ENCODE measurements at regions not wholly inside any gene's neighbourhood (a gene's known extent, or its start where the extent isn't known, plus 50 kb on each side); places are given as distances from the start of the nearest gene placed in this dataset.

DNA sequence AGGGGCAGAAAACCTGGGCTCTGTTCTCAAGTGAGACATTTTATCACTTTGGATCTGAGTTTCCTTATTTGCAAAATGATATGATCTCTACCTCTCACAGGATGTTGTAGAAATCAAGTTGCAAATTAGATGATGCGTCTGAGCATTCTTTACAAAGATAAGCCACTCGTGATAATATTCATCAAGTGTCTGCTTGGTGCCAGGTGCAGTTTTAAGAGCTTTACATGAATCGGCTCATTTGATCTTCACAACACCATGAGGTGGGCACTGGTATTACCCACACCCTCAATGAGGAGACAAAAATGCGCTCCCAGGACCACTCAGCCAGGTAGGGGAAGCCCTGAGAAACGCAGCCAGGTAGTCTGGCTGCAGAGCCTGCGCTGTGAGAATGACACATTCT lies 59.1 kb upstream of the CA12 start:
- no peak for DNase-seq (ENCODE audit: extremely low spot score)
- TF ChIP-seq, protein P1, sequence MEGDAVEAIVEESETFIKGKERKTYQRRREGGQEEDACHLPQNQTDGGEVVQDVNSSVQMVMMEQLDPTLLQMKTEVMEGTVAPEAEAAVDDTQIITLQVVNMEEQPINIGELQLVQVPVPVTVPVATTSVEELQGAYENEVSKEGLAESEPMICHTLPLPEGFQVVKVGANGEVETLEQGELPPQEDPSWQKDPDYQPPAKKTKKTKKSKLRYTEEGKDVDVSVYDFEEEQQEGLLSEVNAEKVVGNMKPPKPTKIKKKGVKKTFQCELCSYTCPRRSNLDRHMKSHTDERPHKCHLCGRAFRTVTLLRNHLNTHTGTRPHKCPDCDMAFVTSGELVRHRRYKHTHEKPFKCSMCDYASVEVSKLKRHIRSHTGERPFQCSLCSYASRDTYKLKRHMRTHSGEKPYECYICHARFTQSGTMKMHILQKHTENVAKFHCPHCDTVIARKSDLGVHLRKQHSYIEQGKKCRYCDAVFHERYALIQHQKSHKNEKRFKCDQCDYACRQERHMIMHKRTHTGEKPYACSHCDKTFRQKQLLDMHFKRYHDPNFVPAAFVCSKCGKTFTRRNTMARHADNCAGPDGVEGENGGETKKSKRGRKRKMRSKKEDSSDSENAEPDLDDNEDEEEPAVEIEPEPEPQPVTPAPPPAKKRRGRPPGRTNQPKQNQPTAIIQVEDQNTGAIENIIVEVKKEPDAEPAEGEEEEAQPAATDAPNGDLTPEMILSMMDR (IDR thresholded peaks at IDR 0.05; ENCODE audit: control extremely low read depth, extremely low read depth, low read depth, missing control alignments), result no peak
- ChIA-PET POLR2A (no interaction called here), CTCF (interaction anchor here (1.2 kb wide), 1 partner anchor 52 kb away, joined by 3 read pairs; no protein-coding TSS in a partner anchor)

DNA sequence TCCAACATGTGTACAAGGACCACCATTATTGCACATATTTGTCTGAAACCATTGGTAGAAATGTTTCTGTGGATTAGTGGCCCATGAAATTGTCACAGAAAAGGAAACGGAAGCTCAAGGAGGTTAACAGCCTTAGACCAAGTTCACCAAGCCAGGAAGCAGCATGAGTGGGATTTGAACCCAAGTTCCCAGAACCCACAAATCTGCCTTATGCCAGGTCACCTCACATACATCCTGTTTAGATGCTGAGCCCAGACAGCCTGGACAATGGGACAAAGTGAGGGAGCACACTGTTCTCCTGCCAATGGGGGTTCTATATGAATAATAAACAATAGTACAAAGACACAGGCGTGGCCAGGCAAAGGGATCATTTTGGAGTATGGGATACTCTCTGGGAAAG lies 59.6 kb upstream of the CA12 start:
- ChIA-PET POLR2A (no interaction called here), CTCF (interaction anchor here (1.7 kb wide), 1 partner anchor 26 kb away, joined by 7 read pairs; no protein-coding TSS in a partner anchor)
- TF ChIP-seq, protein P1 (IDR thresholded peaks at IDR 0.05; ENCODE audit: control extremely low read depth, extremely low read depth, low read depth, missing control alignments), result no peak
- DNase-seq (ENCODE audit: extremely low spot score), result no peak

DNA sequence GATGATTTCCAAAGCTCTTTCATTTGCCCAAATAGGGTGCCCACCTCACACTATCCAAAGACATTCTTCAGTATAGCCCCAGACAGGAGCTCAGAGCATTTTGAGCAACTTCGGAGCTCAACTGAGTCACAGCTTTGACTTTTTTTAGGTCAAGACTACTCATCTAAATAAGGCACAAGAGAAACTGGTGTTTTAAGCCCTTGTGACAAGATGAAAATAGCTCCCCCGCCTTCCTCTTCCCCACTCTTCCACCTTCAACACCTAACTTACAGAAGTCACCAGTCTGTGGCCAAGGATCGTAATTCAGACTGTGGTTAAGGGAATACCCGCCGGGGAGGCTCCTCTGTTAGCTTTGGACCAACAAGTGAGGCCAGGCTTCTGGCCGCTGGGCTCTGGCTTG lies 60.4 kb upstream of the CA12 start:
- TF ChIP-seq, protein P1 (IDR thresholded peaks at IDR 0.05; ENCODE audit: control extremely low read depth, extremely low read depth, low read depth, missing control alignments), result no peak
- DNase-seq (ENCODE audit: extremely low spot score), result no peak
- ChIA-PET CTCF (interaction anchor here (0.9 to 1.7 kb wide), 3 partner anchors 9 to 25 kb away, joined by 3 to 7 read pairs (median 5); no protein-coding TSS in a partner anchor), POLR2A (no interaction called here)

DNA sequence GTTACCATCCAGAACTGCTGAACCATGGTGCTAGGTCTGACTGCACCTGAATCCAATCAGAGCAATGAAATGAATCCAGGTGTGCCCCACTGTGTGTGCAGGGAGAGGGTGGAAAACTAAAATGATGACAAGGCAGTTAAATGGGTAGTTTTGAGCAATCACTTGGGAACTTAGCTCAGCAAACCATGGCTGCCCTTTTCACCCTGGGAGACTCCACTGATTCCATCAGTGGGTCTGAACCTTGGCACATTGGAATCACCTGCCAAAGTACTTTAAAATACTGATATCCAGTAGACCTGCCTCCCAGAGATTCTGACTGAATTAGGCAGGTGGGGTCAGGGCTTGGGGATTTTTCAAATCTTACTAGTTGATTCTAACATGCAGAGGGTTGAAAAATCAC lies 59.8 kb upstream of the USP3 start:
- ChIA-PET CTCF (interaction anchor here (1.4 kb wide), 1 partner anchor 23 kb away, joined by 3 read pairs; no protein-coding TSS in a partner anchor), POLR2A (no interaction called here)
- TF ChIP-seq, protein P1 (IDR thresholded peaks at IDR 0.05; ENCODE audit: control extremely low read depth, extremely low read depth, low read depth, missing control alignments), result no peak
- no peak for DNase-seq (ENCODE audit: extremely low spot score)

DNA sequence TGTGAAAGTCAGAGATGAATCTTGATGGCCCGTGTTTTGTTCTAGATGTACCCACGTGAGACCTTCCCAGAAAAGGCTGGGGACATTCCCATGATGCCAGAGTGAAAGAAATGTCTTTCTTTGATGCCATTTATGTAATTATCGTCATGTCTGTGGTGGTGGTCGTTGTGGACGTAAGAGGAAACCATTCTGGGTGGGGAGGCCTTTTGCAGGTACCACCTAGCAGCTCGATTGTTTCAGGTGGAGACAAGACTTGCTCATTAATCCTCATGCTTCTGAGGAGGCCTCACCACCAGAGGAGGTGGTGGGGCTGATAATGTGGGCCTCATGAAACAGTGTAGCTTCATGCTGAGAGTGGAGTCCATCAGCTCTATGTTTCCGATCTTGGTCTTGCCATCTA lies 58.1 kb upstream of the USP3 start:
- TF ChIP-seq, protein P1 (IDR thresholded peaks at IDR 0.05; ENCODE audit: control extremely low read depth, extremely low read depth, low read depth, missing control alignments), result no peak
- DNase-seq (ENCODE audit: extremely low spot score), result no peak
- CTCF ChIA-PET, result interaction anchor here (1.2 to 1.3 kb wide), 2 partner anchors 16 to 164 kb away, joined by 3 to 4 read pairs; no protein-coding TSS in a partner anchor
- POLR2A ChIA-PET, result no interaction called here

DNA sequence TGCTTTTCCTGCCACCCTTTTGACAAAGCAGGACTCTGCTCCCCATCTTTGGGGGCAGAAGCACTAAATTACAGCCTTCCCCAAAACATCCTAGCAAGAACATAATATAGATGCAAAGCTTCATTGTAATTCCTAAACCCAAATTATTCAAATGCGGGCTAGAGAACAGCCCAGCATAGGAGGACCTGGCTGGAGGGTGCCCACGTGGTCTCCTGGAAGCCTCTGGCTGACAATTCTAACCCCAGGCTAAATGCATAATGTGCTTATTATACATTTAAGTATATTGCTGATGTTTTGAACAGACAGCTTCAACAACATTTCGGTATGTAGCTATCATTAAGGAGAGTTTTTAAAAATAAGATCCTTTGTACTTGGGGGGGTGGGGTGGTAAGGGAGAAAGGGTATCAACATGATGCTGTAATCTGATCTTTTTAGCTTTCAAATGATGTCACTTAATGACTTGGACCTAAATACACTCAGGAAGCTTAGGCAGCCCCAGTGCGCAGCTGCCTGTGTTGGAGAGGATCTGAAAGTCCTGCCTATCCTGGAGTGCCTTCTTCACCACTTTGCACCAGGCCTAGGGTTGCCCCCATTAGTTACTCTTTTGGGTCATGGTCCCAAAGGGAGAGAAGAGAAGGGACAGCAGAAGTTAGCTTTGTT lies 57.2 kb upstream of the USP3 start:
- ChIA-PET CTCF (interaction anchor here (0.7 to 1.3 kb wide), 3 partner anchors 10 to 19 kb away, joined by 3 read pairs; no protein-coding TSS in a partner anchor), POLR2A (interaction anchor here (0.6 kb wide), 1 partner anchor 470 kb away, joined by 3 read pairs; no protein-coding TSS in a partner anchor)
- TF ChIP-seq, protein P1 (IDR thresholded peaks at IDR 0.05; ENCODE audit: control extremely low read depth, extremely low read depth, low read depth, missing control alignments), result no peak
- DNase-seq (ENCODE audit: extremely low spot score), result no peak
